H54 (cell line): ENCODE measurements at regions not wholly inside any gene's neighbourhood (a gene's known extent, or its start where the extent isn't known, plus 50 kb on each side); places are given as distances from the start of the nearest gene placed in this dataset.
A peak's percentile ranks its signal among the peaks of the same experiment; 100 is the strongest.

ENCODE experiments used
- DNase-seq: peaks from one replicate; pipeline ENCODE4 v3.0.0; 2011; ENCODE audit warnings: low spot score, mixed read lengths; ENCODE audit not compliant: insufficient read length
- FAIRE-seq: peaks from 3 replicates; lab custom pipeline; 2011; peaks lifted over from hg19 to GRCh38; lab: Jason Lieb, UNC
- POLR2A ChIP-seq: IDR thresholded peaks from 2 replicates; pipeline ENCODE4 v1.6.1; 2011; ENCODE audit warnings: low read depth, mild to moderate bottlenecking, low read length

DNA sequence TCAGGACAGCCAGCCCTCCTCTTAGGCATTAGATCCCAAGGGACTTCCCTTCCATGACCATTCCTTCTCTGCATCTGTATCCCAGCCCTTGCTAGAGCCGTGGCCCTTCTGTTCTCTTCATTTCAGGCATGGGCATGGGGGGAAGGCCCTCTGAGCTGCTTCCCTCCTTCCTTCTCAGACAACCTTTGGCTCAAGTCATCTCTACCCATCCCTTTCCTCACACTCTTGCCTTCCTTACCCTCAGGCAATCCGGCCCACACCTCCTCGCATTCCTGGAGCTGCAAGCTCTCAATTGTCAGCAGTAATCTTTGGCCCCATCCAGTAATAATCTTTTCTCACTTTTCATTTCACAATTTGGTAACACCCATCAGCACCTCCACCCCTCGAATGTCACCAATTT is 426.9 kb upstream of the JARID2 start:
- FAIRE-seq: no peak
- DNase-seq: no peak
- TF ChIP-seq POLR2A: no peak

- no peak for DNase-seq
- no peak for TF ChIP-seq POLR2A
- FAIRE-seq: no peak
Measured at GRCh38 chr6:14819840-14820420, 425.9 kb upstream of the JARID2 start.

DNA sequence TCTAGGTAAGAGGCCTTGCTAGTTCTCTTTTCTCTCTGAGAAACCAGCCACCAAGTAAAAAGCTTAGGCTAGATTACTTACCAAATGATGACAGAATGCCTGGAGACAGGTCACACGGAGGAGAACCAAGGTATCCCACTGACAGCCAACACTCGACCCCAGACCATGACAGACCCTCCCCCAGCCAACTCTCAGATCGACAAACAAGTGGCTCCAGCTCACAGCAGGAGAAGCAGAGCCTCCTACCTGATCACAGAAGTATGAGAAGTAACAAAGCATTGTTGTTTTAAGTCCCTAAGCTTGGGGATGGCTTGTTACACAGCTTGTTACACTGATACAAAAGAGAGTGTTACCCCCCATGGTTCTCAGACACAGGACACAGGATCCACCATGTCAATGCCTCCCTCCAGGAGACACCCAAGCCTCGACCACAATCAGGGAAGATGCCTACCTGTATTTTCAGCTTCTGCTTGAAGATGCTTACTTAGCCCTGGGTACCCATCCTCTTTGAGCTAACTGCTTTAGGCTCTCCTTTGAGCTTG is 423.8 kb upstream of the JARID2 start:
- TF ChIP-seq POLR2A: no peak
- FAIRE-seq: no peak
- no peak for DNase-seq

DNA sequence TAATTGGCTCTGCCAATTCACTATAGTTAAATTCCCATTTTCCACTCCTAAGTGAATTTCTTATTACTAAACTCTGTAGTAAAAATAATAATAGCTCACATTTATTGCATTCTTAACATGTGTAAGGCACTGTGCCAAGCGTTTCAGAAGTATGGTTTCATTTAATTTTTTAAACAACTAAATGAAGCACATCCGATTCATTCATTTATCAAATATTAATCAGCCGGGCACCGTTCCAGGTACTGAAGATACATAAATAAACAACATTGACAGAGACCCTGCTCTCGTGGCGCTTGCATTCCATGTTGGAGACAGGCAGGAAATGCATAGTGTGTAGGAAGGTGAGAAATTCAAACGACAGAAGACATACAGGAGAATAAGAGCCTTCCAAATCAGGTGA is 423.2 kb upstream of the JARID2 start:
- DNase-seq: no peak
- no peak for TF ChIP-seq POLR2A
- FAIRE-seq: no peak

DNA sequence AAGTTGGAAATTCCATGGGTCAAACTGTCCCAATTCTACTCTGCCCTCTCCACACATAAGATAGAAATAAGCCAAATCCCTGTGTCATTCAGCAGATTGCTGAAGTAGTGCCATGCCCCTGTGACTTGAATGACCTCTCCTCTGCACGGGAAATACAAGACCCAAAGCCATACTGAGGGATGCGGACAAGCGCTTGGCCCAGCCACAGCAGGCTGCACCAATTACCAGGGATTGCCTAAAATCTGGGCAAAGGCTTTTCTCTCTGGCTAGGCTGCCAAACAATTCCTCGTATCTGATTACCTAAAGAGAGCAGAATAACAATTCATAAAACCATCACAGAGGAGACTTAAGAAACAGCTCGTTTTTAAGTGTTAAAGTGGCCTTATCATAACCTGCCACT is 421.8 kb upstream of the JARID2 start:
- no peak for TF ChIP-seq POLR2A
- FAIRE-seq (no peak), DNase-seq (no peak)

- FAIRE-seq (no peak), DNase-seq (no peak)
- no peak for TF ChIP-seq POLR2A
Measured at GRCh38 chr6:14824484-14825275, 421.2 kb upstream of the JARID2 start.

GRCh38 chr6:14826456-14826855 is 419.4 kb upstream of the JARID2 start:
- no peak for FAIRE-seq
- no peak for TF ChIP-seq POLR2A
- DNase-seq: no peak

GRCh38 chr6:14827354-14827753 is 418.5 kb upstream of the JARID2 start:
- TF ChIP-seq POLR2A: no peak
- no peak for FAIRE-seq
- no peak for DNase-seq

GRCh38 chr6:14828201-14828611 is 417.7 kb upstream of the JARID2 start:
- TF ChIP-seq POLR2A: no peak
- FAIRE-seq: no peak
- no peak for DNase-seq

DNA sequence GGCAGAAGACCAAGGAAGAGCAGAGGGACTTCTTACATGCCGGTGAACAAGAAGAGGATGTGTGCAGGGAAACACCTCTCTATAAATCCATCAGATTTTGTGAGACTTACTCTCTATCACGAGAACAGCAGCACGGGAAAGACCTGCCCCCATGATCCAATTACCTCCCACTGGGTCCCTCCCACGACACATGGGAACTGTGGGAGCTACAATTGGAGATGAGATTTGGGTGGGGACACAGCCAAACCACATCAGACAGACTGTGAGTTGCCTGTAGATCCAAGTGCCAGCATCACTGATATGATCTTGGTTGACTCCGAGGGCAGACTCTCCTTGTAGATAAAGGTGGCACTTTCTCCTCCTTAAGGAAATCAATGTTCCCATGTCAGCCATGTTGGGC is 414.8 kb upstream of the JARID2 start:
- no peak for DNase-seq
- FAIRE-seq: no peak
- no peak for TF ChIP-seq POLR2A

DNA sequence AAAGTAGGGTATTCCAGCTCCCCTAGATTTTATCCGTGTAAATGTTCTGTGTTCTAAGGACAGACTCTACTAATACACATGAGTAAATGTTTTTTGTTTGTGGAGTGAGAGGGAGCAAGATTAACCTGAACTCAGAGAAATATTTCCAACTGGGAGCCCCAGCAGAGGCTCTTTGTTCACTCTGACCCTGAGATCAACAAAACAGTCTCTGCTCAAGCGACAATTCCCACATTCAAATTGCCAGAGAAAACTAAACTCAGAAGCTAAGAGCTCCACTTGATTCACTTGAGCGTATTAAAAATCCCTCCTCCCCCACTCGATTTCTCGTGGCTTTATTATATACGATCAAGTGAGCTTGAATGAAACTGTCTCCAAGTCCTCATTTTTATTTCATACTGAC is 413.9 kb upstream of the JARID2 start:
- DNase-seq (no peak), FAIRE-seq (no peak)
- TF ChIP-seq POLR2A: no peak

- no peak for TF ChIP-seq POLR2A
- DNase-seq (no peak), FAIRE-seq (no peak)
Measured at GRCh38 chr6:14832427-14832826, 413.4 kb upstream of the JARID2 start.

- FAIRE-seq (no peak), DNase-seq (no peak)
- no peak for TF ChIP-seq POLR2A
Measured at GRCh38 chr6:14834851-14835530, 410.9 kb upstream of the JARID2 start.

DNA sequence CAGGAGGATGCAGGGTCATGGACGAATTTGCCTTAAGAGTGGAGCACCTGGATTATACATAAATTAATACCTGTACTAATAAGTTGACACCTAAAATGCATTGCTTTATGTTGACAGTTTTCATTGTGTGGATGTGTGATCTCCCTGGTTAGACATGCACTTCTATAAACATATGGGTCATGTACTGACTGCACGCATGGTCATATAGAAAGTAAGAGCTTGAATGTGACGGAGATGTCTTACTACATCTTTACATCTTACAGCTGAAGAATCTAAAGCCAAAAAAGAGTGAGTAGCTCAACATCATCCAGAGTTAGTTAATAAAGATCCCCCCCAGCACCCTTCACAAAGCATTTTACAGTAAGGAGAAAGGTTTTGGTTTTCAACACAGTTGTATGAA is 408.4 kb upstream of the JARID2 start:
- FAIRE-seq: peak; percentile 11
- TF ChIP-seq POLR2A: no peak
- no peak for DNase-seq
